ENCODE measurements at regions not wholly inside any gene's neighbourhood (a gene's known extent, or its start where the extent isn't known, plus 50 kb on each side); places are given as distances from the start of the nearest gene placed in this dataset.
"Not testable (repeated sequence)": the region's sequence is repeated elsewhere in the genome, so short reads cannot be mapped to it uniquely, and the experiment has no call there.

DNA sequence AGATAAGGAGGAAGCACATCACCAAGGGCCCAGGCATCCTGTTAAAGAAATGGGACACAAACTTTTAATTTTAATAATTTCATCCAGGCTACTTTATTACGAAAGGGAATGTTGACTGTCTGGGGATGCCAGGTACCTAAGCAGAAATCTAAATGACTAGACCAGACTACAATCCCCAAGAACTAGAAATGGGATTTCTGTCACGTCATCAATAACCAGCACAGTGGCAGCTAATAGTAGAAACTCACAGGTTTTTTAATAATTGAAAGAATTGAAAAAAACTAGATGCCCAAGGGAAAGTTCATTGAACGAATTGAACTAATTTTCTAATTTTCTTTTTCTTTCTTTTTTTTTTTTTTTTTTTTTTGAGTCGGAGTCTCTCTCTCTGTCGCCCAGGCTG lies 789.3 kb downstream of the IGSF11 start (continued):
- no peak for TF ChIP-seq CHD4 (IDR thresholded peaks at IDR 0.05; ENCODE audit: insufficient read depth, insufficient replicate concordance, low read depth, low read length, poor library complexity, severe bottlenecking)
- TF ChIP-seq MCM5 (IDR thresholded peaks at IDR 0.05; ENCODE audit: low read depth): no peak

DNA sequence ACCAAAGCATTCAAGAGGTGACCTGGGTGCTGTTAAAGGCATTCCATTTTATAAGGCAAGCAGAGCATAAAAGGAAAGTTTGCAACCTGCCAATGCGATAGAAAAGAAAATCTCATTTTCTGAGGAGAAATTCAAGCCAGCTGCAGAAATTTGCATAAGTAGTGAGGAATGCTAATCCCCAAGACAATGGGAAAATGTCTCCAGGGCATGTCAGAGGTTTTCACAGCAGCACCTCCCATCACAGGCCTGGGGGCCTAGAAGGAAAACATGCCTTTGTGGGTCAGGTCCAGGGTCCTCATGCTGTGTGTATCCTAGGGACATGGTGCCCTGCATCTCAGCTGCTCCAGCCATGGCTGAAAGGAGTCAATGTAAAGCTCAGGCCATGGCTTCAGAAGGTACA lies 775.8 kb downstream of the IGSF11 start:
- H3K9me1 ChIP-seq (ENCODE audit: control insufficient read depth, insufficient read depth, low read length); in situ Hi-C loops (cut with MboI); H3K79me2 ChIP-seq (ENCODE audit: control insufficient read depth, insufficient read depth, low read length); ATAC-seq; H3K9ac ChIP-seq (ENCODE audit: insufficient read depth in 1 of 2, low read depth in 2 of 2, low read length in 2 of 2); POLR2A ChIA-PET; H3K27me3 ChIP-seq (ENCODE audit: control insufficient read depth in 2 of 2, insufficient read depth in 2 of 2, low read length in 2 of 2); BruUV-seq (replicated peaks); DNase-seq (ENCODE audit: extremely low read depth in 1 of 4, low spot score in 3 of 4); H2AFZ ChIP-seq (ENCODE audit: low read depth, low read length); H3K4me2 ChIP-seq (ENCODE audit: insufficient read depth, low read length); CTCF ChIA-PET (ENCODE audit: low intra/inter-chr PET ratio); H3K36me3 ChIP-seq (ENCODE audit: control insufficient read depth, insufficient read depth, low read length); H3K9me3 ChIP-seq (replicated peaks; ENCODE audit: control insufficient read depth, insufficient read depth, low read depth, low read length); H4K20me1 ChIP-seq (replicated peaks; ENCODE audit: control insufficient read depth, insufficient read depth, low read length); H3K4me1 ChIP-seq (replicated peaks in 1 of 2; ENCODE audit: control insufficient read depth in 2 of 2, insufficient read depth in 2 of 2, low read length in 2 of 2); FAIRE-seq; H3K4me3 ChIP-seq; H3K27ac ChIP-seq (ENCODE audit: extremely low read depth, low read depth, low read length); intact Hi-C loops (cut with micrococcal nuclease): not testable (repeated sequence)
- WGBS (ENCODE audit: insufficient coverage, low coverage, missing lambda C conversion rate): 0% methylated on average over 1 of the region's 1 CpG

- intact Hi-C loops (cut with micrococcal nuclease) (no loop called here), in situ Hi-C loops (cut with MboI) (no loop called here)
- no peak overlapping the region for H3K4me2 ChIP-seq (ENCODE audit: insufficient read depth, low read length)
- H3K36me3 ChIP-seq (ENCODE audit: control insufficient read depth, insufficient read depth, low read length): no peaks in the 10 kb centered on the region
- WGBS (ENCODE audit: insufficient coverage, low coverage, missing lambda C conversion rate): 3% methylated on average over 5 of the region's 5 CpGs
- CTCF ChIA-PET (ENCODE audit: low intra/inter-chr PET ratio): no interaction called here
- no peaks in the 10 kb centered on the region; the same call in 1 of the 2 replicates for H3K9me3 ChIP-seq (replicated peaks; ENCODE audit: control insufficient read depth, insufficient read depth, low read depth, low read length)
- no peak overlapping the region for H3K4me3 ChIP-seq
- no peak overlapping the region for H2AFZ ChIP-seq (ENCODE audit: low read depth, low read length)
- H3K9me1 ChIP-seq (ENCODE audit: control insufficient read depth, insufficient read depth, low read length): no peaks in the 10 kb centered on the region
- H3K79me2 ChIP-seq (ENCODE audit: control insufficient read depth, insufficient read depth, low read length): no peaks in the 10 kb centered on the region
- H3K4me1 ChIP-seq (replicated peaks in 1 of 2; ENCODE audit: control insufficient read depth in 2 of 2, insufficient read depth in 2 of 2, low read length in 2 of 2): no peaks in the 10 kb centered on the region
- DNase-seq (ENCODE audit: extremely low read depth in 1 of 4, low spot score in 3 of 4): no peak
- no peaks in the 10 kb centered on the region for H3K27me3 ChIP-seq (ENCODE audit: control insufficient read depth in 2 of 2, insufficient read depth in 2 of 2, low read length in 2 of 2)
- FAIRE-seq: no peak
- no peak for ATAC-seq
- BruUV-seq (replicated peaks): no TSS peak
- no peak overlapping the region for H3K9ac ChIP-seq (ENCODE audit: insufficient read depth in 1 of 2, low read depth in 2 of 2, low read length in 2 of 2)
- no peaks in the 10 kb centered on the region for H4K20me1 ChIP-seq (replicated peaks; ENCODE audit: control insufficient read depth, insufficient read depth, low read length)
- H3K27ac ChIP-seq (ENCODE audit: extremely low read depth, low read depth, low read length): no peak overlapping the region
- POLR2A ChIA-PET: no interaction called here
- TF ChIP-seq STAT5B (CRISPR knock-in tag; IDR thresholded peaks at IDR 0.05) (no peak), MBD2 (IDR thresholded peaks at IDR 0.05; ENCODE audit: borderline replicate concordance, low read depth) (no peak), FUS (optimal IDR thresholded peaks at IDR 0.05; ENCODE audit: low read depth, low read length) (no peak), RBBP5 (IDR thresholded peaks at IDR 0.05; ENCODE audit: borderline replicate concordance, insufficient read depth, low read length, poor library complexity, severe bottlenecking) (no peak), ELF4 (CRISPR knock-in tag; IDR thresholded peaks at IDR 0.05) (no peak), KAT7 (CRISPR knock-in tag; IDR thresholded peaks at IDR 0.05; ENCODE audit: borderline replicate concordance) (no peak), SMARCA4 (IDR thresholded peaks at IDR 0.05) (no peak), CHCHD3 (CRISPR knock-in tag; IDR thresholded peaks at IDR 0.05) (no peak), CCNT2 (IDR thresholded peaks at IDR 0.05; ENCODE audit: borderline replicate concordance, extremely low read depth, insufficient read length, low read depth, low read length) (no peak), MAFF (IDR thresholded peaks at IDR 0.05; ENCODE audit: low read length) (no peak)
- TF ChIP-seq, protein P1, sequence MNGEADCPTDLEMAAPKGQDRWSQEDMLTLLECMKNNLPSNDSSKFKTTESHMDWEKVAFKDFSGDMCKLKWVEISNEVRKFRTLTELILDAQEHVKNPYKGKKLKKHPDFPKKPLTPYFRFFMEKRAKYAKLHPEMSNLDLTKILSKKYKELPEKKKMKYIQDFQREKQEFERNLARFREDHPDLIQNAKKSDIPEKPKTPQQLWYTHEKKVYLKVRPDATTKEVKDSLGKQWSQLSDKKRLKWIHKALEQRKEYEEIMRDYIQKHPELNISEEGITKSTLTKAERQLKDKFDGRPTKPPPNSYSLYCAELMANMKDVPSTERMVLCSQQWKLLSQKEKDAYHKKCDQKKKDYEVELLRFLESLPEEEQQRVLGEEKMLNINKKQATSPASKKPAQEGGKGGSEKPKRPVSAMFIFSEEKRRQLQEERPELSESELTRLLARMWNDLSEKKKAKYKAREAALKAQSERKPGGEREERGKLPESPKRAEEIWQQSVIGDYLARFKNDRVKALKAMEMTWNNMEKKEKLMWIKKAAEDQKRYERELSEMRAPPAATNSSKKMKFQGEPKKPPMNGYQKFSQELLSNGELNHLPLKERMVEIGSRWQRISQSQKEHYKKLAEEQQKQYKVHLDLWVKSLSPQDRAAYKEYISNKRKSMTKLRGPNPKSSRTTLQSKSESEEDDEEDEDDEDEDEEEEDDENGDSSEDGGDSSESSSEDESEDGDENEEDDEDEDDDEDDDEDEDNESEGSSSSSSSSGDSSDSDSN (IDR thresholded peaks at IDR 0.05; ENCODE audit: borderline replicate concordance in 1 of 2, low read depth in 2 of 2, low read length in 2 of 2): no peak
Observed at GRCh38 chr3:118262800-118263402, 771.7 kb downstream of the IGSF11 start.

All from K562 (cell line).